HK-2 (cell line): ENCODE measurements at regions not wholly inside any gene's neighbourhood (a gene's known extent, or its start where the extent isn't known, plus 50 kb on each side); places are given as distances from the start of the nearest gene placed in this dataset.
"Not testable (repeated sequence)": the region's sequence is repeated elsewhere in the genome, so short reads cannot be mapped to it uniquely, and the experiment has no call there.

Experiments used
- DNase-seq: peaks from one replicate; pipeline ENCODE4 v3.0.0-alpha.2; 2018; ENCODE audit not compliant: unreplicated experiment

- no peak for DNase-seq
Observed at GRCh38 chr1:61580417-61580816, 144.5 kb downstream of the TM2D1 start.

- DNase-seq: no peak
Observed at GRCh38 chr1:61579802-61580201, 145.1 kb downstream of the TM2D1 start.

GRCh38 chr1:61572046-61572445, 152.9 kb downstream of the TM2D1 start:
- no peak for DNase-seq

GRCh38 chr1:61570191-61570590, 154.8 kb downstream of the TM2D1 start:
- DNase-seq: no peak

- DNase-seq: no peak
Observed at GRCh38 chr1:61569303-61569621, 155.7 kb downstream of the TM2D1 start.

- no peak for DNase-seq
Observed at GRCh38 chr1:61568460-61569302, 156.3 kb downstream of the TM2D1 start.

- no peak for DNase-seq
Observed at GRCh38 chr1:61566177-61566576, 158.8 kb downstream of the TM2D1 start.

GRCh38 chr1:61563611-61564010, 161.3 kb downstream of the TM2D1 start:
- DNase-seq: no peak

- DNase-seq: no peak
Observed at GRCh38 chr1:61561666-61562065, 163.3 kb downstream of the TM2D1 start.

GRCh38 chr1:61560385-61560784, 164.6 kb downstream of the TM2D1 start:
- DNase-seq: no peak

- no peak for DNase-seq
Observed at GRCh38 chr1:61556631-61557030, 168.3 kb downstream of the TM2D1 start.

- no peak for DNase-seq
Observed at GRCh38 chr1:61552630-61553305, 172.2 kb downstream of the TM2D1 start.

- not testable (repeated sequence) for DNase-seq
Observed at GRCh38 chr1:61547302-61547701, 177.6 kb downstream of the TM2D1 start.

- not testable (repeated sequence) for DNase-seq
Observed at GRCh38 chr1:61544870-61545269, 180.1 kb downstream of the TM2D1 start.

GRCh38 chr1:61543498-61543897, 181.4 kb downstream of the TM2D1 start:
- not testable (repeated sequence) for DNase-seq

GRCh38 chr1:61539720-61540462, 185.1 kb downstream of the TM2D1 start:
- DNase-seq: no peak

GRCh38 chr1:61538228-61538627, 186.7 kb downstream of the TM2D1 start:
- no peak for DNase-seq

- no peak for DNase-seq
Observed at GRCh38 chr1:61536174-61537108, 188.5 kb downstream of the TM2D1 start.

- no peak for DNase-seq
Observed at GRCh38 chr1:61534847-61535246, 190.1 kb downstream of the TM2D1 start.

GRCh38 chr1:61533546-61533945, 191.4 kb downstream of the TM2D1 start:
- DNase-seq: no peak

- no peak for DNase-seq
Observed at GRCh38 chr1:61531716-61532115, 193.2 kb downstream of the TM2D1 start.
